Left forelimb (tissue), 1 donor: ENCODE measurements at regions not wholly inside any gene's neighbourhood (a gene's known extent, or its start where the extent isn't known, plus 50 kb on each side); places are given as distances from the start of the nearest gene placed in this dataset.

Experiments
- DNase-seq: peaks from one replicate; pipeline ENCODE4 v3.0.0-alpha.2; 2018; ENCODE audit warnings: low spot score

- no peak for DNase-seq
These were observed 64.6 kb upstream of the PIM1 start for GRCh38 chr6:37105148-37106050.

GRCh38 chr6:37106051-37106363, 63.9 kb upstream of the PIM1 start:
- no peak for DNase-seq

GRCh38 chr6:37106554-37106953, 63.4 kb upstream of the PIM1 start:
- DNase-seq: no peak

- DNase-seq: no peak
These were observed 62.9 kb upstream of the PIM1 start for GRCh38 chr6:37106982-37107491.

GRCh38 chr6:37109714-37110499, 60.0 kb upstream of the PIM1 start:
- no peak for DNase-seq

GRCh38 chr6:37110500-37111461, 59.2 kb upstream of the PIM1 start:
- no peak for DNase-seq

- no peak for DNase-seq
These were observed 56.0 kb upstream of the PIM1 start for GRCh38 chr6:37113976-37114375.

- DNase-seq: no peak
These were observed 55.3 kb upstream of the PIM1 start for GRCh38 chr6:37114612-37115011.

- DNase-seq: no peak
These were observed 54.6 kb upstream of the PIM1 start for GRCh38 chr6:37115236-37115895.

GRCh38 chr6:37116326-37116725, 53.6 kb upstream of the PIM1 start:
- no peak for DNase-seq

GRCh38 chr6:37119387-37119886, 50.5 kb upstream of the PIM1 start:
- no peak for DNase-seq
